SK-N-SH (cell line): ENCODE measurements at regions not wholly inside any gene's neighbourhood (a gene's known extent, or its start where the extent isn't known, plus 50 kb on each side); places are given as distances from the start of the nearest gene placed in this dataset.

Source experiments
- CTCF ChIA-PET: fragments of 300-600, 350-600 bp; formaldehyde crosslinking; extraction: SDS; loops from one replicate; lab custom pipeline; 2021; lab: Yijun Ruan, JAX
- POLR2A ChIA-PET: fragments of 350-600 bp; sonication (Branson Sonifier 250); formaldehyde crosslinking; extraction: SDS; loops from one replicate; lab custom pipeline; 2020; ENCODE audit warnings: antibody characterized with exemption, inconsistent platforms; lab: Yijun Ruan, JAX
- DNase-seq: peaks from one replicate; pipeline ENCODE4 v3.0.0; 2012
- H2AFZ ChIP-seq: fragments of 200-600 bp; sonication (generic); 2 replicates; pipeline ENCODE4 v1.8.1; 2016; ENCODE audit warnings: antibody characterized with exemption, mild to moderate bottlenecking, low read depth
- H3F3A ChIP-seq: fragments of 200-600 bp; sonication (generic); replicated peaks from 2 replicates; pipeline ENCODE3; 2016; ENCODE audit warnings: antibody characterized with exemption, mild to moderate bottlenecking; ENCODE audit not compliant: insufficient read depth
- H3K27ac ChIP-seq, 2 experiments: fragments of 200-500 bp in 1 of 2; fragments of 200-600 bp in 1 of 2; sonication (Bioruptor generic) in 1 of 2; sonication (generic), shearing (Covaris generic) in 1 of 2; 2 replicates each; pipeline versions ENCODE4 v1.5.1 to v1.6.1; 2014 to 2016; ENCODE audit warnings: low read depth in 2 of 2, inconsistent platforms in 1 of 2, low read length in 1 of 2, mild to moderate bottlenecking in 1 of 2, mixed read lengths in 1 of 2
- H3K27me3 ChIP-seq: fragments of 200-600 bp; sonication (generic), shearing (Covaris generic); 2 replicates; pipeline ENCODE4 v1.6.1; 2016; ENCODE audit warnings: mixed run types; ENCODE audit not compliant: insufficient read depth
- H3K36me3 ChIP-seq, 2 experiments: fragments of 200-500 bp in 1 of 2; fragments of 200-600 bp in 1 of 2; sonication (Bioruptor generic) in 1 of 2; sonication (generic) in 1 of 2; replicated peaks in 1 of 2; 2 replicates each; pipeline versions ENCODE3 to v1.5.1; 2014 to 2016; ENCODE audit warnings: low read length in 1 of 2, mild to moderate bottlenecking in 1 of 2; ENCODE audit not compliant: insufficient read depth in 2 of 2, control insufficient read depth in 1 of 2
- H3K4me1 ChIP-seq, 2 experiments: fragments of 200-500 bp in 1 of 2; fragments of 200-600 bp in 1 of 2; sonication (Bioruptor generic) in 1 of 2; sonication (generic), shearing (Covaris generic) in 1 of 2; 2 replicates each; pipeline versions ENCODE4 v1.5.1 to v1.6.1; 2014 to 2016; ENCODE audit warnings: low read depth in 1 of 2, low read length in 1 of 2, mixed run types in 1 of 2; ENCODE audit not compliant: insufficient read depth in 2 of 2, control insufficient read depth in 1 of 2
- H3K4me2 ChIP-seq: fragments of 200-600 bp; sonication (generic), shearing (Covaris generic); 2 replicates; pipeline ENCODE4 v1.6.1; 2017; ENCODE audit warnings: mixed run types
- H3K4me3 ChIP-seq, 2 experiments: fragments of 200-500 bp in 1 of 2; fragments of 200-600 bp in 1 of 2; sonication (Bioruptor generic) in 1 of 2; sonication (generic), shearing (Covaris generic) in 1 of 2; 2 replicates each; pipeline versions ENCODE4 v1.5.1 to v1.8.1; 2014 to 2016; ENCODE audit warnings: low read depth in 2 of 2, inconsistent platforms in 1 of 2, low read length in 1 of 2, mild to moderate bottlenecking in 1 of 2, mixed read lengths in 1 of 2, moderate library complexity in 1 of 2
- H3K79me2 ChIP-seq: fragments of 200-600 bp; sonication (generic); 2 replicates; pipeline ENCODE4 v1.8.1; 2017; ENCODE audit warnings: mild to moderate bottlenecking; ENCODE audit not compliant: insufficient read depth
- H3K9ac ChIP-seq: fragments of 200-600 bp; sonication (generic); 2 replicates; pipeline ENCODE4 v1.6.1; 2017; ENCODE audit warnings: mixed run types
- H3K9me2 ChIP-seq: fragments of 200-600 bp; sonication (generic); 2 replicates; pipeline ENCODE4 v1.6.1; 2017; ENCODE audit warnings: mixed run types
- H3K9me3 ChIP-seq: fragments of 200-600 bp; sonication (generic); 2 replicates; pipeline ENCODE4 v1.6.1; 2017; ENCODE audit warnings: mixed run types, mild to moderate bottlenecking, moderate library complexity
- H4K20me1 ChIP-seq: fragments of 200-600 bp; sonication (generic); 2 replicates; pipeline ENCODE4 v1.6.1; 2017; ENCODE audit warnings: mild to moderate bottlenecking, mixed run types; ENCODE audit not compliant: insufficient read depth
- ELF1 ChIP-seq: IDR thresholded peaks from 2 replicates; pipeline ENCODE4 v1.4.0; 2012
- FOSL2 ChIP-seq: IDR thresholded peaks from 2 replicates; pipeline ENCODE4 v1.4.0; 2012; ENCODE audit warnings: low read depth, mild to moderate bottlenecking, moderate library complexity, borderline replicate concordance
- FOXJ3 ChIP-seq: sonication (generic); formaldehyde crosslinking; IDR thresholded peaks from 2 replicates; pipeline ENCODE4 v1.5.1; 2020; ENCODE audit warnings: mild to moderate bottlenecking, missing genetic modification reagents
- FOXM1 ChIP-seq: IDR thresholded peaks from 2 replicates; pipeline ENCODE4 v1.4.0; 2012; ENCODE audit warnings: low read depth, mild to moderate bottlenecking
- NFIC ChIP-seq: IDR thresholded peaks from 2 replicates; pipeline ENCODE4 v1.4.0; 2012; ENCODE audit warnings: borderline replicate concordance
- PBX3 ChIP-seq: IDR thresholded peaks from 2 replicates; pipeline ENCODE4; 2012
- RAD21 ChIP-seq: IDR thresholded peaks from 2 replicates; pipeline ENCODE4 v1.6.1; 2012; ENCODE audit warnings: mild to moderate bottlenecking, low read length
- RFX5 ChIP-seq: IDR thresholded peaks from 2 replicates; pipeline ENCODE4 v1.6.1; 2012; ENCODE audit warnings: mild to moderate bottlenecking, improper control_type of control experiment, low read length
- SIN3A ChIP-seq: IDR thresholded peaks from 2 replicates; pipeline ENCODE4 v1.6.1; 2012; ENCODE audit warnings: low read depth, mild to moderate bottlenecking, low read length, moderate library complexity, borderline replicate concordance
- SMC3 ChIP-seq: IDR thresholded peaks from 2 replicates; pipeline ENCODE4 v1.6.1; 2012; ENCODE audit warnings: low read depth, low read length, improper control_type of control experiment
- TAF1 ChIP-seq: IDR thresholded peaks from 2 replicates; pipeline ENCODE4 v1.6.1; 2012; ENCODE audit warnings: low read depth, mild to moderate bottlenecking, low read length, moderate library complexity, borderline replicate concordance
- TCF12 ChIP-seq: IDR thresholded peaks from 2 replicates; pipeline ENCODE4 v1.4.0; 2012
- TEAD4 ChIP-seq: IDR thresholded peaks from 2 replicates; pipeline ENCODE4 v1.4.0; 2012; ENCODE audit warnings: mild to moderate bottlenecking, borderline replicate concordance; ENCODE audit not compliant: insufficient read depth
- USF1 ChIP-seq: IDR thresholded peaks from 2 replicates; pipeline ENCODE4 v1.4.0; 2012; ENCODE audit warnings: low read depth, borderline replicate concordance
- USF2 ChIP-seq: fragments of 150-350 bp; IDR thresholded peaks from 2 replicates; pipeline ENCODE4 v1.6.1; 2017; ENCODE audit warnings: antibody characterized with exemption, low read length, low read depth, borderline replicate concordance
- YY1 ChIP-seq: IDR thresholded peaks from 2 replicates; pipeline ENCODE4 v1.4.0; 2012; ENCODE audit warnings: low read depth, mild to moderate bottlenecking
- ZBTB33 ChIP-seq: IDR thresholded peaks from 2 replicates; pipeline ENCODE4 v1.4.0; 2012; ENCODE audit warnings: low read depth, borderline replicate concordance
- WGBS: methylation state at CpG from one replicate; pipeline ENCODE4 v1.1.6; 2017; ENCODE audit warnings: low lambda C conversion rate; 5-methylcytosine and 5-hydroxymethylcytosine counted together
- TF ChIP-seq, protein P1 (sequence below): fragments of 200-600 bp; sonication (generic); IDR thresholded peaks from 2 replicates; pipeline ENCODE4 v1.6.1; 2017; ENCODE audit warnings: antibody characterized with exemption, mild to moderate bottlenecking, moderate library complexity

DNA sequence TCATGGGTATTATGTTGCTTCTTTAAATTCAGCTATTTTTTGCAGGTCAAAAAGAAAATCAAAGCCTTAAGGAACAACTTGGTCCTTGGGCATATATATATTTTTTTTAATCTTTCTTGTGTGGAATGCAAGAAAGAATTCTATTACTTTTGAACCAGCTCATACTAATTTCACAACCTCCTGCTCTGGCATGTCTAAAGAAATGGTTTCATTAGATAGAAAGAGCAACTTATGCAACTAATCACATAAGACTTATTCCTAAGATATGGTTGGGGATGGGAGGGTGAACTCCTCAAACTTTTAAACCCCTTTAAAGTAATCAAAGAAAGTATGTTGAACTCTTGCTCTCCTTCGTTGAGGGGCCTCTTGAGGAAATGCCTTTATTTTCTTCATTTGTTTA, 114.9 kb downstream of the GMNC start:
- H3K9me3 ChIP-seq = no peaks in the 10 kb centered on the region
- no peaks in the 10 kb centered on the region for H3K36me3 ChIP-seq
- TF ChIP-seq SIN3A (no peak), YY1 (no peak), PBX3 (no peak), ELF1 (no peak), ZBTB33 (no peak), TEAD4 (no peak), RFX5 (no peak), RAD21 (no peak), TCF12 (no peak), FOXM1 (no peak)
- TF ChIP-seq, protein P1, sequence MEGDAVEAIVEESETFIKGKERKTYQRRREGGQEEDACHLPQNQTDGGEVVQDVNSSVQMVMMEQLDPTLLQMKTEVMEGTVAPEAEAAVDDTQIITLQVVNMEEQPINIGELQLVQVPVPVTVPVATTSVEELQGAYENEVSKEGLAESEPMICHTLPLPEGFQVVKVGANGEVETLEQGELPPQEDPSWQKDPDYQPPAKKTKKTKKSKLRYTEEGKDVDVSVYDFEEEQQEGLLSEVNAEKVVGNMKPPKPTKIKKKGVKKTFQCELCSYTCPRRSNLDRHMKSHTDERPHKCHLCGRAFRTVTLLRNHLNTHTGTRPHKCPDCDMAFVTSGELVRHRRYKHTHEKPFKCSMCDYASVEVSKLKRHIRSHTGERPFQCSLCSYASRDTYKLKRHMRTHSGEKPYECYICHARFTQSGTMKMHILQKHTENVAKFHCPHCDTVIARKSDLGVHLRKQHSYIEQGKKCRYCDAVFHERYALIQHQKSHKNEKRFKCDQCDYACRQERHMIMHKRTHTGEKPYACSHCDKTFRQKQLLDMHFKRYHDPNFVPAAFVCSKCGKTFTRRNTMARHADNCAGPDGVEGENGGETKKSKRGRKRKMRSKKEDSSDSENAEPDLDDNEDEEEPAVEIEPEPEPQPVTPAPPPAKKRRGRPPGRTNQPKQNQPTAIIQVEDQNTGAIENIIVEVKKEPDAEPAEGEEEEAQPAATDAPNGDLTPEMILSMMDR = no peak
- no peak overlapping the region for H3K9ac ChIP-seq
- H3K9me2 ChIP-seq = no peaks in the 10 kb centered on the region
- H2AFZ ChIP-seq = no peak overlapping the region
- H3K79me2 ChIP-seq = no peaks in the 10 kb centered on the region
- CTCF ChIA-PET = no interaction called here
- no peaks in the 10 kb centered on the region; the same call in 1 of the 2 replicates for H3K27me3 ChIP-seq
- H3K4me2 ChIP-seq = no peak overlapping the region
- POLR2A ChIA-PET = no interaction called here
- no peaks in the 10 kb centered on the region for H3K4me1 ChIP-seq
- 4% methylated on average over 1 of the region's 1 CpG for WGBS
- no peak for DNase-seq
- H3F3A ChIP-seq = no peaks in the 10 kb centered on the region
- no peak overlapping the region for H3K27ac ChIP-seq
- no peaks in the 10 kb centered on the region for H4K20me1 ChIP-seq
- H3K4me3 ChIP-seq = no peak overlapping the region

DNA sequence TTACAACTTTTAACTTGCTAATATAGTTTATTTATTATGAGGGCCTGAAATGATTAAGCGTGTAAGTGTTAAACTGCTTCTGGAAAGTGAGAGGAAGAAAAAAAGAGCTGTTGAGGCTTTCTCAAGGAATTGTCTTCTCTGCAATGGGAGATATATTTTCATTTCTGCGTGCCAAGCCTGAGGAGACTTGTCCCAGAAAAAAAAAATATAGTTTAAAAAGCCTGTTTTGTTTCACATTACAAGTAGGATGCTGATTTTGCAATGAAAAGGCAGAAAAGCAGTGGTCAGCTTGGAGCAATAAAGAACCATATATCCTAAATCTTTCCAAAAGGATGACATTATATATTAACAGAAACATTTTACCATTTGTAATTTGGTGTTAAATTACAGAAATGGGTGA, 115.5 kb downstream of the GMNC start:
- Histone ChIP-seq H3K79me2 (no peaks in the 10 kb centered on the region), H2AFZ (no peak overlapping the region), H3K9me2 (no peaks in the 10 kb centered on the region), H3K4me1 (no peaks in the 10 kb centered on the region), H3K9ac (no peak overlapping the region), H3K4me2 (no peak overlapping the region), H3K27me3 (no peaks in the 10 kb centered on the region; the same call in 1 of the 2 replicates), H4K20me1 (no peaks in the 10 kb centered on the region), H3K27ac (no peak overlapping the region), H3K9me3 (no peaks in the 10 kb centered on the region), H3K4me3 (no peak overlapping the region), H3K36me3 (no peaks in the 10 kb centered on the region), H3F3A (no peaks in the 10 kb centered on the region)
- ChIA-PET CTCF (no interaction called here), POLR2A (no interaction called here)
- no peak for DNase-seq
- no peak for TF ChIP-seq USF2
- no peak for TF ChIP-seq USF1
- TF ChIP-seq NFIC = no peak
- no peak for TF ChIP-seq TAF1
- TF ChIP-seq FOSL2 = no peak
- no peak for TF ChIP-seq RAD21
- no peak for TF ChIP-seq SIN3A
- TF ChIP-seq RFX5 = no peak
- TF ChIP-seq SMC3 = no peak
- no peak for TF ChIP-seq TEAD4
- TF ChIP-seq YY1 = no peak
- TF ChIP-seq FOXJ3 (CRISPR knock-in tag) = no peak
- TF ChIP-seq, protein P1 = no peak
- TF ChIP-seq ELF1 = no peak
- 8% methylated on average over 2 of the region's 2 CpGs for WGBS
